ENCODE measurements at regions not wholly inside any gene's neighbourhood (a gene's known extent, or its start where the extent isn't known, plus 50 kb on each side); places are given as distances from the start of the nearest gene placed in this dataset.

- peak; percentile 97 for DNase-seq (ENCODE audit: low read depth)
Measured at GRCh38 chr4:56757821-56758411, 63.6 kb downstream of the SPINK2 start.

GRCh38 chr4:56757261-56757746 lies 64.2 kb downstream of the SPINK2 start:
- peak; percentile 88 for DNase-seq (ENCODE audit: low read depth)

GRCh38 chr4:56755901-56756300 lies 65.6 kb downstream of the SPINK2 start:
- DNase-seq (ENCODE audit: low read depth): peak; percentile 17

- DNase-seq (ENCODE audit: low read depth): no peak
Measured at GRCh38 chr4:56752985-56753384, 68.5 kb downstream of the SPINK2 start.

- no peak for DNase-seq (ENCODE audit: low read depth)
Measured at GRCh38 chr4:56750231-56750630, 69.1 kb upstream of the HOPX start.

- no peak for DNase-seq (ENCODE audit: low read depth)
Measured at GRCh38 chr4:56748271-56748670, 67.2 kb upstream of the HOPX start.

GRCh38 chr4:56746639-56747038 lies 65.5 kb upstream of the HOPX start:
- no peak for DNase-seq (ENCODE audit: low read depth)

GRCh38 chr4:56745042-56745441 lies 63.9 kb upstream of the HOPX start:
- DNase-seq (ENCODE audit: low read depth): no peak

GRCh38 chr4:56744030-56744429 lies 62.9 kb upstream of the HOPX start:
- DNase-seq (ENCODE audit: low read depth): no peak

- no peak for DNase-seq (ENCODE audit: low read depth)
Measured at GRCh38 chr4:56743550-56743949, 62.5 kb upstream of the HOPX start.

GRCh38 chr4:56742080-56742871 lies 61.2 kb upstream of the HOPX start:
- peak; percentile 48 for DNase-seq (ENCODE audit: low read depth)

GRCh38 chr4:56741595-56741994 lies 60.5 kb upstream of the HOPX start:
- no peak for DNase-seq (ENCODE audit: low read depth)

- no peak for DNase-seq (ENCODE audit: low read depth)
Measured at GRCh38 chr4:56739066-56739777, 58.1 kb upstream of the HOPX start.

GRCh38 chr4:56737666-56738065 lies 56.6 kb upstream of the HOPX start:
- DNase-seq (ENCODE audit: low read depth): no peak

- no peak for DNase-seq (ENCODE audit: low read depth)
Measured at GRCh38 chr4:56733352-56733751, 52.3 kb upstream of the HOPX start.

- no peak for DNase-seq (ENCODE audit: low read depth)
Measured at GRCh38 chr4:56732301-56732700, 51.2 kb upstream of the HOPX start.

- no peak for DNase-seq (ENCODE audit: low read depth)
Measured at GRCh38 chr4:56731857-56732256, 50.8 kb upstream of the HOPX start.
